Hepatocyte (in vitro differentiated cells): ENCODE measurements at regions not wholly inside any gene's neighbourhood (a gene's known extent, or its start where the extent isn't known, plus 50 kb on each side); places are given as distances from the start of the nearest gene placed in this dataset.

Experiments
- CTCF ChIP-seq: fragments of 200-600 bp; sonication (generic); IDR thresholded peaks from 2 replicates; pipeline ENCODE4 v1.5.1; 2016; ENCODE audit warnings: antibody characterized with exemption, mild to moderate bottlenecking; ENCODE audit not compliant: poor library complexity
- EZH2 ChIP-seq: fragments of 200-600 bp; sonication (generic); IDR thresholded peaks from 2 replicates; pipeline ENCODE4 v1.6.1; 2016; ENCODE audit warnings: antibody characterized with exemption, mild to moderate bottlenecking, borderline replicate concordance
- EZH2phosphoT487 ChIP-seq: fragments of 200-600 bp; sonication (generic); IDR thresholded peaks from one replicate; pipeline ENCODE4 v1.6.1; 2018; ENCODE audit warnings: antibody characterized with exemption, mild to moderate bottlenecking, low read depth, moderate library complexity; ENCODE audit not compliant: unreplicated experiment, severe bottlenecking

GRCh38 chr20:29326376-29327070 lies 1930.9 kb upstream of the DEFB115 start:
- TF ChIP-seq EZH2: no peak
- TF ChIP-seq CTCF: no peak
- no peak for TF ChIP-seq EZH2phosphoT487
